A204.1 (cell line): ENCODE measurements at regions not wholly inside any gene's neighbourhood (a gene's known extent, or its start where the extent isn't known, plus 50 kb on each side); places are given as distances from the start of the nearest gene placed in this dataset.
"Not testable (repeated sequence)": the region's sequence is repeated elsewhere in the genome, so short reads cannot be mapped to it uniquely, and the experiment has no call there.

Source experiments
- FAIRE-seq: peaks from 2 replicates; lab custom pipeline; 2012; peaks lifted over from hg19 to GRCh38; lab: Jason Lieb, UNC

DNA sequence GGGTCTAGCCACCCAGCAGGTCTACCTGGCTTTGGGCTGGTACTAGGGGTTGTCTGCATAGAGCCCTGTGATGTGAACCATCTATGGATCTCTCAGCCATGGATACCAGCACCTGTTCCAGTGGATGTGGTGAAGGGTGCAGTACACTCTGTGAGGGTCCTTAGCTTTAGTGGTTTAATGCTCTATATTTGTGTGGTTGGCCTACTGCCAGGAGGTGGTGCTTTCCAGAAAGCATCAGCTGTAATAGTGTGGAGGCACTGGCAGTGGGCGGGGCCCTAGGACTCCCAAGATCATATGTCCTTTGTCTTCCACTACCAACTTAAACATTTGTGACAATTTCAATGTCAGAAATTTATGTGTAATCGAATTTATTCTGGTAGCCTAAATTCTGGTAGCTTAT is 1065.1 kb downstream of the RPIA start:
- not testable (repeated sequence) for FAIRE-seq

DNA sequence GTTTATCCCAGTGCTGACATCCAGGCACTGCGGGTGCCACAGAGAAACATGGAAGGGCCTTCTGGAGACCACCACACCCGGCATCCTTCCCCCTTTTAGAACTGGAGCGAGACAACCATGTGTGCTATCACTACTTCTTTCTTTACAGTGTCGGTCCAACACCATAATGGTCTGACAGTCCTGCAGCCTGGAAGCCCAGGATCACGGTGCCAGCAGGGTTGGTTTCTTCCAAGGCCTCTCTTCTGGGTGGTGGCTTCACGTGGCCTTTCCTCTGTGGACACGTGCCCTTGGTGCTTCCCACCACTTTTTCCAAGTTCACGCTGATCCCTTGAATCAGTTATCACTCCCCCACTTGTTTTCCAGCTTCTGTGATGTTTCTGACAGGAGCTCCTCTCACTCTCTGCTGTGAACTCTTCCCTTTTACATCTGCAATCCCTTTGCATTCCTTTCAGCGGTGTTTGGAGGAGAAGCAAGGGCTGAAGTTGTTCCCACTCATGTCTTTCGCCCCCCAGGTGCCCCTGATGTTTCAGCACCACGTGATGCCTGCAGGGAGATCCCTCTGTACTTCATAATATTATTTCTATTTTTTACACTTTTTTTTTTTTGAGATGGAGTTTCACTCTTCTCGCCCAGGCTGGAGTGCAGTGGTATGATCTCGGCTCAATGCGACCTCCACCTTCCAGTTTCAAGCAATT is 1067.0 kb downstream of the RPIA start:
- FAIRE-seq, result not testable (repeated sequence)

DNA sequence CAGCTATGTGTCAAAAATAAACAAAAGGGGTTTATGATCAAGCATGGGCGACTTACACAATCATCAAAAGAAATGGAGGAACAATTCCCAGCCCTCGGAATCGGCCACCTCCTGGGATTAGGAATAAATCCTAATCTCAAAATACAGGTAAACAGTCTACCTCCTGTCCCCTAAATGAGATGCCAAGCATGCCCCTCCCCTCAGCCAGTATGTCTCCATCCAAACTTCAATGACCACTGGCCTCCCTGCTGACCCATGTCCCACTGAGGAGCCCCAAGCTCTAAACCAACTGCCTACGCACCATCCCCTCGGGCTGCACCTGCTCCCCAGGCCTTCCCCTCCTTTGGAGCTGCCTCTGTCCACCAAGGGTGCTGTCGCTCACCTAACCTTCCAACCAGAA is 1069.3 kb downstream of the RPIA start:
- FAIRE-seq, result not testable (repeated sequence)

DNA sequence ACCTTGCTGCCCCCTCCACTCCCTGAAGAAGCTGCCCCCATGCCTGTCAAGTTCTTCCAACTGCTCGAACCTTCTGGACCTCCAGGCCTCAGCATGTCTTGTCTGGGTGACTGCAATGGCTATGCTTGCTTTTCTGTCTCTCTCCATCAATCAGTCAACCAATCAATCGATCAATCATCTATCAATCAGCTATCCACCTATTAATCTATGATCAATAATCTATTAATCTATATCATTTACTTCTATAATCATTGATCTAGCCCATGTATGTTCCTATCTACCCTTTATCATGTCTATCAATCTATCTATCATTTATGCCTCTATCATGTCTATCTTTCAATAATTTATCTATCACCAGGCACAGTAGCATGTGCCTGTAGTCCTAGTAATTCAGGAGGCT is 1069.7 kb downstream of the RPIA start:
- FAIRE-seq, result not testable (repeated sequence)

DNA sequence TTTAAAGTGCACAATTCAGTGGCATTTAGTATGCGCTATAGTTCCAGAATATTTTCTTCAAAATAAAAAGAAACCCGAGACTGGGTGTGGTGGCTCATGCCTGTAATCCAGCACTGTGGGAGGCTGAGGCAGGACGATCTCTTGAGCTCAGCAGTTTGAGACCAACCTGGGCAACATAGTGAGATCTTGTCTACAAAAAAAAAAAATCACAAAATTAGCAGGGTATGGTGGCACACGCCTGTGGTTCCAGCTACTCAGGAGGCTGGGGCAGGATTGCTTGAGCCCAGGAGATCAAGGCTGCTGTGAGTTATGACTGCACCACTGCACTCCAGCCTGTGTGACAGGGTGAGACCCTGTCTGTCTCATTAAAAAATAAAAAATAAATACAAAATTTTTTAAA is 1070.4 kb downstream of the RPIA start:
- not testable (repeated sequence) for FAIRE-seq

DNA sequence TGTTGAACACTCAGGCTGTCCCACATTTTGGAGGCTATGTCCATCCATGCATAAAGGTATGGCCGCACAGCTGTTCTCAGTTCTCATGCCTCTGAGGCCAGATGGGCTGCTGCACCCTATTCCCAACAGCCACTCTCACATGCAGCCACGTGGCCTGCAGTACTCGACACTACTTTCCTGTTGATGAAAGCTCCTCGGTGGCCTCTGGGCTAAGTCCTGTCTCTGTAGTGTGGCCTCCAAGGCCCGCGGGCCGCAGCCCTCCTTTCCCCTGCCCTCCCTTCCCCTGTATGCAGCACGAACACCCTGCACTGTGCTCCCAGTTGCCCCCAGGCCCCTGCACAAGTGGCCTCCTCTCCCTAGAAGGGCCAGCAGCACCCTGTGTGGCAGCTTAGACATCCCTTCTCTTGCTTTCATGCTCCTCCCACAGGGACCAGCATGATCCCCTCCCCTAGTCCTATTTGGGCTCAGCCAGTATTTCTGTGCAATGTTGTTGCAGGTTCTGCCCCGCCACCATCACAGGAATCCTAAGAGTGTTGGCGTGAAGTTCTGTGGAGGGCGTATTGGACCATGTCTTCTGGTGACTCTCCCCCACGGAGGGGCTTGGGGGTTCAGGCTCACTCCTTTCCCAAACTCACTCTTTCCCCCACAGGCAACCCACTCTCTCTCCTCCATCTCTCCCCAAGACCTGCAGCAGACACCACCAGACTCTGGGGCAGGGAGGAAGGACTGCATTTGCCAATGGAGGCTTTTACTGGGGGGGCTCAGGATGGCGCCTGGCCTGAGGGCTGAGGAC is 1071.2 kb downstream of the RPIA start:
- not testable (repeated sequence) for FAIRE-seq

DNA sequence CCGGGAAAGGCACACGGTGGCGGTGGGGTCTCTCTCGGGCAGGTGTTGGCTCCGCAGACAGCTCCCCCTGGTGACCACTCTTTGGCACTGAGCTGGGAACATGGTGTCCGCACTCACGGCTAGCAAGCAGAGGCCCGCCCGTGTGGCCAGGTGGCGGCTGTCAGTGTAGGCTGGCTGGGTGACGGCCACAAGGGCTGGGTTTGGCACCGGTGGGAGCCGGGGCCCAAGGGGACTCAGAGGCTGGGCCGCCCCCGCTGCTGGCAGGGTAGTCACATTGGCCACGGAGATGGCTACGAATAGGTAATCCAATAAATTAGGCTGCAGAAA is 1071.7 kb downstream of the RPIA start:
- no peak for FAIRE-seq

DNA sequence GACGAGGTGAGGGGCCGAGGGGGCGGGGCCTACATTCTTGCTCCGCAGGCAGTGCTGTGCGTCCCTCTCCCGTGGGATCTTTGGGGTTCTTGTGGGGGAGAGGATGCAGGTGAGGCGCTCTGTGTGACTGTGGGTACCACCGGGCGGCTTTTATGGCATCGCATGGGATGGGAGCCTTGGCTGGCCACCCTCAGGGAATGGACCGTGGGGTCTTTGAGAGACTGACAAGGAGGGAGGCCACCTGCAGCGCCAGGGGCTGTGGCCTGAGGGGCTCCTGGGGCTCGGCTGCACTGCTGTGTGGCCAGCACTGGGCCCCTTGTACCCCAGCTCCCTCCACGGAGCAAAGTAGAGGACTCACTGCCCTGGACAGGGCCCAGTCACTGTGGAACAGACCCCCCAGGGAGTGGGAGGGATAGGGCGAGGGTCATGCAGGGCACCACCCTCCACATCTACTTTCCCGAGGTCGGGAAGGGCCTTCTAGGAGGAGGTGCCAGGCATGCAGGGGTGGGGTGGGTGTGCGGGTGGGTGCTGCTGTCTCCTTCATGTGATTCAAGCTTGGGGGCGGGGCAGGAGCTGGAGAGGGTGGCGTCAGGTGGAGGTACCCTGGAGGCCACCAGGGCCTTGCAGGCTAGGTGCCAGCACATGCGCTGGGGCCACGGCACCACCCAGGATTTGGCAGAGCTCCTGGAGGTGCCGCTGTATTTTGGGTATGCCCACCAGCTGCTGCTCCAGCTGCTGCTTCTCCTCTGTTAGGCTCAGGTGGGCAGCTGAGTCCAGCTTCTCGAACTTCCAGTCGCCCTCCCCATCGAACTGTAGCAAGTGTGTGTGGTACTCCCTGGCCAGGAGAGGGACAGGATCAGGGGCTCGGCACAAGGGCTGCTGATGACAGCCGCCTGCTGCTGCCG is 1072.4 kb downstream of the RPIA start:
- no peak for FAIRE-seq

DNA sequence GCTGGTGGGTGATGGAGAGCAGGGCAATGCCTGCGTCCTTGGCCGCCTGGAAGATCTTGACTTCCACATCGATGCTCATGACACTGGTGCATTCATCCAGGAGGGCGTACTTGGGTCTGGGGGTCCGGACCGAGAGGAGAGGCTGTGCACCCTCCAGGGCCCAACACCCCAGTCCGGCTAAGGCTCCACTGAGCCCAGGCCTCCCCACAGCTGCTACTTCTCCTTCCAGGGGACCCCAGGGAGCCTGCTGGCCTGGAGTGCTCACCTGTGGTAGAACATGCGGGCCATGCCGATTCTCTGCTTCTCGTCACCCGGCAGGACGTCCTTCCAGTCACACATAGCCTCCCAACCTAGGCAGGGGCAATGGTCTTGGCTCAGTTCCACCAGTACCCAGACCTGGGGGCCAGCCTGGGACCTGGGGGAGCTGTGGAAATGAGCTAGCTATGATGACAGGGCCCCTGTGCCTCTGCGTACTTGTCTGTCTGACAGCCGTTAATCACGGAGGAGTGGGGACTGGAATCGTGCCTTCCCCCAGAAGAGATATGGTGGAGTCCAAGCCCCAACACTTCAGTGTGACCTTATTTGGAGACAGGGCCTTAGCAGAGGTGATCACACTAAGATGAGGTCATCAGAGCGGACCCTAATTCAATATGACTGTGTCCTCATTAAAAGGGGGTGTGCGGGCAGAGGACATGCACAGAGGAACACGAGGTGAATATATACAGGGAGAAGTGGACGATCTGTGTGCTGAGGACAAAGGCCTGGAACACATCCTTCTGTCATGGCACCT is 1073.3 kb downstream of the RPIA start:
- FAIRE-seq, result not testable (repeated sequence)

DNA sequence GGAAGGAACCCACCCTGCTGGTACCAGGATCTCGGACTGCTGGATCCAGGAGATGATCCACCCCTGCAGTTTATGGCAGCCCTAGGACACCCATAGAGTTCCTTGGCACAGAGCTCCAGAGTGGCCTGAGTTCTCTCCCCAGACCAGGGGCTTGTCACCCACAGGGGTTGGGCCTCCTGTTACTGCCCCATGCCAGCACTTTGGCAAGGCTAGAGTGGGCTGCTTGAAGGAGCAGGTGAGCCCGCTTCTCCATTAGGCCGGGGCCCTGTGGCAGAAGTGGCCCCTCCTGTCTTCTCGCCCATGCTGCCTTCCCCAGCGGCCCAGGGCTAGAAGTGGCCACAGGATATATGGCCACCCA is 1073.9 kb downstream of the RPIA start:
- FAIRE-seq, result not testable (repeated sequence)

DNA sequence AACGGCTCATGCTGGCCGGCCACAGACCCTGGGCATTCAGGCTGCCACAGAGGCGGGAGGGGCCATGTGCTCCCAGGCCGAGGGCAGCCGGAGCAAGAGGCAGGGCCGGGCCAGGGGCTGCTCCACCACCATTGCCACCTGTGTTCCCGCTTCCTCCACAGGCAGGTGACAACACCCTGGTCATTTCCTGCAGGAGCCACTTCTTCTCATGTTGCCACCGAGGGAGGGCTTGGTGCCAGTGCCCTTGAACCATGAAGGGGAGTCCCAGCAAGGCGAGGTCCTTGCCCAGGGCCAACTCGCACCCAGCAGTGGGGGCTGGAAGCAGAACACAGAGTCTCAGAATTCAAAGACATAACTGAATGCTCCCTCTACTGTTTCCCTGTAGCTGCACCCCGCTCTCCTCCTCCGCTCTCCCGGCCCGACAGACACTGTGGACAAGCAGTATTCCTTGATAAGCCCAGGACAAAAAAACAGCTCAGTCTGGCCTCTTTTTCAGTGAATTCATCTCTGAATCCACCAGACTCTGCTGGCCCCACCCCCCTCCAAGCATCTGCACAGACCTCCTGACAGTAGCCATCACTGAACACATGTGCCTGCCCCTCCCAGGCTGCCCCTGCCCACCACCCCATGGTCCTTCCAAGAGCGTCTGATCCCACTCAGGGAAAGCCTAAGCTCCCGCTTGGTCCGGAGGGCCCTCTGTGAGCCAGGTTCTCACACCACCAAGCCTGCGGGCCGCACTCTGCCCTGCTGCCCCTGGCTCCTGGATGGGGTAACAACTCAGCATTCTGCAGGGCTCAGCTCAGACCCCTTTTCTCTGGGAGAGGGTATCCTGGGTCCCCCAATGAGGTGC is 1074.9 kb downstream of the RPIA start:
- not testable (repeated sequence) for FAIRE-seq

DNA sequence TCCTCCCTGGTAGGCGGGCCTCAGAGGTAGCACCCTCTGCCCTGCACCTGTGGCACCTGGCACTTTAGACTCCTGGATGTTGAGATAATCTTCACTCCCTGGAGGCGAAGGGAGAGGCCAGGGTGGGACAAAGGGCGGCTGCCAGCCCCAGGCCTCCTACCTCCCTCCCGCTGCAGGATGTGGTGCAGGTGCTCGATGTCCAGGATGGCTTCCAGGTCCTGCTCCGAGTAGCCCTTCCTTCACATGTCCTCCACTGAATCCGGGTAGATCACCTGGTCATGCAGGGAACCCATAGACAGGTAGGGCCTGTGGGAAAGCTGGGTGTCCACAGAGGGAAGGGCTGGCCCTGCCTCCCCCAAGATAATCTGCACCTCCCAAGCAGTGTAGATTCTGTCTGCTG is 1075.6 kb downstream of the RPIA start:
- not testable (repeated sequence) for FAIRE-seq

DNA sequence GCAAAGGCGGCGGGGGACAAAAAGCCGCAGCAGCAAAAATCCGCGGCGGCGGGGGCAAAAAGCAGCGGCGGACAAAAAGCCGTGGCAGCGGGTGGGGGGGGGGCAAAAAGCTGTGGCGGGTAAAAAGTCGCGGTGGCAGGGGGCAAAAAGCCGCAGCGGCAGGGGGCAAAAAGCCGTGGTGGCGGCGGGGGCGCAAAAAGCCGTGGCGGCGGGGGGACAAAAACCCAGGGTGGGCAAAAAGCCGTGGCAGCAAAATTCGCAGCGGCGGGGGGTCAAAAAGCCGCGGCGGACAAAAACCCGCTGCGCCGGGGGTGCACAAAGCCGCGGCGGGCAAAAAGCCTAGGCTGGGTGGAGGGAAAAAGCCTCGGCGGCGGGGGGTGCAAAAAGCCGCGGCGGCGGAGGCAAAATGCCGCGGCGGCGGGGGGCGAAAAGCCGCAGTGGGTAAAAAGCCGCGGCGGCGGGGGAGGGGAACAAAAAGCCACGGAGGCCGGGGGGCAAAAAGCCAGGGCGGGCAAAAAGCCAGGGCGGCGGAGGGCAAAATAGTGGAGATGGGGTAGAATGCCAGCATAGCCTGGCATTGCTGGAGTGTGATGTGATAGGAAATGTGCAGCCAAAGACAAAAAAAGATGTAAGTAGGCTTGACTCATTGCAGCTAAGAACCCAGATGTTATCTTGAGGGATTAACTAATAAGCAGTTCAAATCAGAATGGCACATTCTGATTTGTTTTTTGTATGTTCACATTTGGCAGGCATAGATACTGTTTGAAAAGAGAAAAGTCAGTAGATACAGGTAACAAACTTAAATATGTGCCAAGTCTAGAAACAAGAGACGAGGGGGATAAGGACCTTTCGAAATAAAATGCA is 1076.3 kb downstream of the RPIA start:
- FAIRE-seq, result no peak

DNA sequence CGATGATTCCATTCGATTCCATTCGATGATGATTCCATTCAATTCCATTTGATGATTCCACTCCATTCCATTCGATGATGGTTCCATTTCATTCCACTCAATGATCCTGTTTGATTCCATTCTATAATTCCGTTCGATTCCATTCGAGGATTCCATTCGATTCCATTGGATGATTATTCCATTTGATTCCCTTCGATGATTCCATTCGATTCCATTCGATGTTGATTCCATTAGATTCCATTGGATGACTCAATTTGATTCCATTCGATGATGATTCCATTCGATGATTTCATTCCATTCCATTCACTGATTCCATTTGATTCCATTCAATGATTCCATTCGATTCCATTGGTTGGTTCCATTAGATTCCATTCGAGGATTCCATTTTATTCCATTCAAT is 1084.4 kb downstream of the RPIA start:
- no peak for FAIRE-seq

DNA sequence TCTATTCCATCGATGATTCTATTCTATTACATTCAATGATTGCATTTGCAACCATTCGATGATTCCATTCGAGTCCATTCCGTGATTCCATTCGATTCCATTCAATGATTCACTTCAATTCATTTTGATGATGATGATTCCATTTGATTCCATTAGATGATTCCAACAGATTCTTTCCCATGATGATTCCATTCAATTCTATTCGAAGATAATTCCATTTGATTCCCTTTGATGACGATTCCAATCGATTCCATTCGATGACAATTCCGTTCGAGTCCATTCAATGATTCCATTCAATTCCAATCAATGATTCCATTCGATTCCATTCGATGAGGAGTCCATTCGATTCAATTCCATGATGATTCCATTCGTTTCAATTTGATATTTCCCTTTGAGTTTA is 1088.8 kb downstream of the RPIA start:
- FAIRE-seq, result no peak

DNA sequence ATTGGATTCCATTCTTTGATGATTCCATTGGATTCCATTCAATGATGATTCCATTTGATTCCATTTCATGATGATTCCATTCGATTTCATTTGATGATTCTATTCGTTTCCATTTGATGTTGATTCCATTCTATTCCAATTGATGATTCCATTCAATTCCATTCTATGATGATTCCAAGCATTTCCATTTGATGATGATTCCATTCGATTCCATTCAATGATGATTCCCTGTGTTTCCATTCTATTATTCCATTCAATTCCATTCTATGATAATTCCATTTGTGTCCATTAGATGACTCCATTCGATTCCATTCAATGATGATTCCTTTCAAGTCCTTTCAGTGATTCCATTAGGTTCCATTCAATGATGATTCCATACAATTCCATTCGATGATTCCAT is 1090.5 kb downstream of the RPIA start:
- no peak for FAIRE-seq

DNA sequence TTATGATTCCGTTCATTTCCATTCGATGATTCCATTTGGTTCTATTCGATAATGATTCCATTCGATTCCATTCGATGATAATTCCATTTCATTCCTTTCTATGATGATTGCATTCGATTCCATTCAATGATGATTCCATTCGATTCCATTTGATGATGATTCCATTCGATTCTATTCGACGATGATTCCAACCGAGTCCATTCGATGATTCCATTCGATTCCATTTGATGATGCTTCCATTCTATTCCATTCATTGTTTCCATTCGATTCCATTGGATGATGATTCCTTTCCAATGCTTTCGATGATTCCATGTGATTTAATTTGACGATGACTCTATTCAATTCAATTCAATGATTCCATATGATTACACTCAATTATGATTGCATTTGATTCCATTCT is 1093.5 kb downstream of the RPIA start:
- FAIRE-seq, result no peak

DNA sequence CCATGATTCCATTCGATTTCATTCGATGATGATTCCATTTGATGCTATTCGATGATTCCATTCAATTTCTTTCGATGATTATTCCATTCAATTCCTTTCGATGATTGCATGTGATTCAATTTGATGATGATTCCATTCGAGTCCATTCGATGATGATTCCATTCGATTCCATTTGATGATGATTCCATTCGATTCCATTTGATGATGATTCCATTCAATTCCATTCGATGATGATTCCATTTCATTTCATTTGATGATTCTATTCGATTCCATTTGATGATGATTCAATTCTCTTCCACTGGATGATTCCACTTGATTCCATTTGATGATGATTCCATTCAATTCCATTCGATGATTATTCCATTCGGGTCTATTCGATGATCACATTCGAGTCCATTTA is 1094.1 kb downstream of the RPIA start:
- not testable (repeated sequence) for FAIRE-seq

DNA sequence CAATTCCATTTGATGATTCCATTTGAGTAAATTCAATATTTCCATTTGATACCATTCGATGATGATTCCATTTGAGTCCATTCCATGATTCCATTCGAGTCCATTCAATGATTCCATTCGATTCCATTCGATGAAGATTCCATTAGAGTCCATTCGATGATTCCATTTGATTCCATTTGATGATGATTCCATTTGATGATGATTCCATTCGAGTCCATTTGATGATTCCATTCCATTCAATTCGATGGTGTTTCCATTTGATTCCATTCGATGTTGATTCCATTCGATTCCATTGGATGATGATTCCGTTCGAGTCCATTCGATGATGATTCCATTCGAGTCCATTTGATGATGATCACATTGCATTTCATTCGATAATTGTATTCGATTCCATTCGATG is 1095.2 kb downstream of the RPIA start:
- not testable (repeated sequence) for FAIRE-seq

DNA sequence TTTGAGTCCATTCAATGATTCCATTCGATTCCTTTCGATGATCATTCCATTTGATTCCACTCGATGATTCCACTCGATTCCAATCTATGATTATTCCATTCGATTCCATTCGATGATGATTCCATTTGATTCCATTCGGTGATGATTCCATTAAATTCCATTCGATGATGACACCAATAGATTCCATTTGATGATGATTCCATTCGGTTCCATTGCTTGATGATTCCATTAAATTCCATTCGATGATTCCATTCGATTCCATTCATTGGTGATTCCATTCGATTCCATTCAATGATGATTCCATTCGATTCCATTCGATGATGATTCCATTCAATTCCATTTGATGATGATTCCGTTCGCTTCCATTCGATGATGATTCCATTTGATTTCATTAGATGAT is 1104.1 kb downstream of the RPIA start:
- FAIRE-seq, result not testable (repeated sequence)
